SK-N-SH (cell line): ENCODE measurements at regions not wholly inside any gene's neighbourhood (a gene's known extent, or its start where the extent isn't known, plus 50 kb on each side); places are given as distances from the start of the nearest gene placed in this dataset.

Experiments
- CTCF ChIA-PET: fragments of 300-600, 350-600 bp; formaldehyde crosslinking; extraction: SDS; loops from one replicate; lab custom pipeline; 2021; lab: Yijun Ruan, JAX
- POLR2A ChIA-PET: fragments of 350-600 bp; sonication (Branson Sonifier 250); formaldehyde crosslinking; extraction: SDS; loops from one replicate; lab custom pipeline; 2020; ENCODE audit warnings: antibody characterized with exemption, inconsistent platforms; lab: Yijun Ruan, JAX
- DNase-seq: peaks from one replicate; pipeline ENCODE4 v3.0.0; 2012
- H2AFZ ChIP-seq: fragments of 200-600 bp; sonication (generic); 2 replicates; pipeline ENCODE4 v1.8.1; 2016; ENCODE audit warnings: antibody characterized with exemption, mild to moderate bottlenecking, low read depth
- H3F3A ChIP-seq: fragments of 200-600 bp; sonication (generic); replicated peaks from 2 replicates; pipeline ENCODE3; 2016; ENCODE audit warnings: antibody characterized with exemption, mild to moderate bottlenecking; ENCODE audit not compliant: insufficient read depth
- H3K27ac ChIP-seq, 2 experiments: fragments of 200-500 bp in 1 of 2; fragments of 200-600 bp in 1 of 2; sonication (Bioruptor generic) in 1 of 2; sonication (generic), shearing (Covaris generic) in 1 of 2; 2 replicates each; pipeline versions ENCODE4 v1.5.1 to v1.6.1; 2014 to 2016; ENCODE audit warnings: low read depth in 2 of 2, inconsistent platforms in 1 of 2, low read length in 1 of 2, mild to moderate bottlenecking in 1 of 2, mixed read lengths in 1 of 2
- H3K27me3 ChIP-seq: fragments of 200-600 bp; sonication (generic), shearing (Covaris generic); 2 replicates; pipeline ENCODE4 v1.6.1; 2016; ENCODE audit warnings: mixed run types; ENCODE audit not compliant: insufficient read depth
- H3K36me3 ChIP-seq, 2 experiments: fragments of 200-500 bp in 1 of 2; fragments of 200-600 bp in 1 of 2; sonication (Bioruptor generic) in 1 of 2; sonication (generic) in 1 of 2; replicated peaks in 1 of 2; 2 replicates each; pipeline versions ENCODE3 to v1.5.1; 2014 to 2016; ENCODE audit warnings: low read length in 1 of 2, mild to moderate bottlenecking in 1 of 2; ENCODE audit not compliant: insufficient read depth in 2 of 2, control insufficient read depth in 1 of 2
- H3K4me1 ChIP-seq, 2 experiments: fragments of 200-500 bp in 1 of 2; fragments of 200-600 bp in 1 of 2; sonication (Bioruptor generic) in 1 of 2; sonication (generic), shearing (Covaris generic) in 1 of 2; 2 replicates each; pipeline versions ENCODE4 v1.5.1 to v1.6.1; 2014 to 2016; ENCODE audit warnings: low read depth in 1 of 2, low read length in 1 of 2, mixed run types in 1 of 2; ENCODE audit not compliant: insufficient read depth in 2 of 2, control insufficient read depth in 1 of 2
- H3K4me2 ChIP-seq: fragments of 200-600 bp; sonication (generic), shearing (Covaris generic); 2 replicates; pipeline ENCODE4 v1.6.1; 2017; ENCODE audit warnings: mixed run types
- H3K4me3 ChIP-seq, 2 experiments: fragments of 200-500 bp in 1 of 2; fragments of 200-600 bp in 1 of 2; sonication (Bioruptor generic) in 1 of 2; sonication (generic), shearing (Covaris generic) in 1 of 2; 2 replicates each; pipeline versions ENCODE4 v1.5.1 to v1.8.1; 2014 to 2016; ENCODE audit warnings: low read depth in 2 of 2, inconsistent platforms in 1 of 2, low read length in 1 of 2, mild to moderate bottlenecking in 1 of 2, mixed read lengths in 1 of 2, moderate library complexity in 1 of 2
- H3K79me2 ChIP-seq: fragments of 200-600 bp; sonication (generic); 2 replicates; pipeline ENCODE4 v1.8.1; 2017; ENCODE audit warnings: mild to moderate bottlenecking; ENCODE audit not compliant: insufficient read depth
- H3K9ac ChIP-seq: fragments of 200-600 bp; sonication (generic); 2 replicates; pipeline ENCODE4 v1.6.1; 2017; ENCODE audit warnings: mixed run types
- H3K9me2 ChIP-seq: fragments of 200-600 bp; sonication (generic); 2 replicates; pipeline ENCODE4 v1.6.1; 2017; ENCODE audit warnings: mixed run types
- H3K9me3 ChIP-seq: fragments of 200-600 bp; sonication (generic); 2 replicates; pipeline ENCODE4 v1.6.1; 2017; ENCODE audit warnings: mixed run types, mild to moderate bottlenecking, moderate library complexity
- H4K20me1 ChIP-seq: fragments of 200-600 bp; sonication (generic); 2 replicates; pipeline ENCODE4 v1.6.1; 2017; ENCODE audit warnings: mild to moderate bottlenecking, mixed run types; ENCODE audit not compliant: insufficient read depth
- EP300 ChIP-seq, 2 experiments: IDR thresholded peaks; 2 replicates each; pipeline versions ENCODE4 v1.4.0 to v1.6.1; 2012; ENCODE audit warnings: borderline replicate concordance in 1 of 2, low read depth in 1 of 2, low read length in 1 of 2
- EZH2phosphoT487 ChIP-seq: fragments of 200-600 bp; sonication (generic); IDR thresholded peaks from 2 replicates; pipeline ENCODE4 v1.6.1; 2017; ENCODE audit warnings: low read depth, mixed run types, mild to moderate bottlenecking, antibody characterized with exemption, moderate library complexity, borderline replicate concordance
- FOXM1 ChIP-seq: IDR thresholded peaks from 2 replicates; pipeline ENCODE4 v1.4.0; 2012; ENCODE audit warnings: low read depth, mild to moderate bottlenecking
- GABPA ChIP-seq: IDR thresholded peaks from 2 replicates; pipeline ENCODE4 v1.4.0; 2012; ENCODE audit warnings: low read depth, mild to moderate bottlenecking
- JUND ChIP-seq: IDR thresholded peaks from 2 replicates; pipeline ENCODE4 v1.4.0; 2012
- PBX3 ChIP-seq: IDR thresholded peaks from 2 replicates; pipeline ENCODE4; 2012
- POLR2AphosphoS5 ChIP-seq: IDR thresholded peaks from 2 replicates; pipeline ENCODE4 v1.6.1; 2012; ENCODE audit warnings: low read depth, low read length
- RAD21 ChIP-seq: IDR thresholded peaks from 2 replicates; pipeline ENCODE4 v1.6.1; 2012; ENCODE audit warnings: mild to moderate bottlenecking, low read length
- RXRA ChIP-seq: IDR thresholded peaks from 2 replicates; pipeline ENCODE4 v1.4.0; 2012; ENCODE audit warnings: low read depth, mild to moderate bottlenecking, borderline replicate concordance
- SIN3A ChIP-seq: IDR thresholded peaks from 2 replicates; pipeline ENCODE4 v1.6.1; 2012; ENCODE audit warnings: low read depth, mild to moderate bottlenecking, low read length, moderate library complexity, borderline replicate concordance
- TAF1 ChIP-seq: IDR thresholded peaks from 2 replicates; pipeline ENCODE4 v1.6.1; 2012; ENCODE audit warnings: low read depth, mild to moderate bottlenecking, low read length, moderate library complexity, borderline replicate concordance
- USF2 ChIP-seq: fragments of 150-350 bp; IDR thresholded peaks from 2 replicates; pipeline ENCODE4 v1.6.1; 2017; ENCODE audit warnings: antibody characterized with exemption, low read length, low read depth, borderline replicate concordance
- WGBS: methylation state at CpG from one replicate; pipeline ENCODE4 v1.1.6; 2017; ENCODE audit warnings: low lambda C conversion rate; 5-methylcytosine and 5-hydroxymethylcytosine counted together
- TF ChIP-seq, protein P1 (sequence below): IDR thresholded peaks from 2 replicates; pipeline ENCODE4 v1.4.0; 2012; ENCODE audit warnings: low read depth, borderline replicate concordance
- TF ChIP-seq, protein P2 (sequence below): fragments of 200-600 bp; sonication (generic); IDR thresholded peaks from 2 replicates; pipeline ENCODE4 v1.6.1; 2017; ENCODE audit warnings: antibody characterized with exemption, mild to moderate bottlenecking, moderate library complexity
- TF ChIP-seq, protein P3 (sequence below): IDR thresholded peaks from 2 replicates; pipeline ENCODE4 v1.4.0; 2012; ENCODE audit warnings: low read depth
- TF ChIP-seq, protein P4 (sequence below): IDR thresholded peaks from 2 replicates; pipeline ENCODE4 v1.6.1; 2012; ENCODE audit warnings: mild to moderate bottlenecking, low read depth, low read length, moderate library complexity

DNA sequence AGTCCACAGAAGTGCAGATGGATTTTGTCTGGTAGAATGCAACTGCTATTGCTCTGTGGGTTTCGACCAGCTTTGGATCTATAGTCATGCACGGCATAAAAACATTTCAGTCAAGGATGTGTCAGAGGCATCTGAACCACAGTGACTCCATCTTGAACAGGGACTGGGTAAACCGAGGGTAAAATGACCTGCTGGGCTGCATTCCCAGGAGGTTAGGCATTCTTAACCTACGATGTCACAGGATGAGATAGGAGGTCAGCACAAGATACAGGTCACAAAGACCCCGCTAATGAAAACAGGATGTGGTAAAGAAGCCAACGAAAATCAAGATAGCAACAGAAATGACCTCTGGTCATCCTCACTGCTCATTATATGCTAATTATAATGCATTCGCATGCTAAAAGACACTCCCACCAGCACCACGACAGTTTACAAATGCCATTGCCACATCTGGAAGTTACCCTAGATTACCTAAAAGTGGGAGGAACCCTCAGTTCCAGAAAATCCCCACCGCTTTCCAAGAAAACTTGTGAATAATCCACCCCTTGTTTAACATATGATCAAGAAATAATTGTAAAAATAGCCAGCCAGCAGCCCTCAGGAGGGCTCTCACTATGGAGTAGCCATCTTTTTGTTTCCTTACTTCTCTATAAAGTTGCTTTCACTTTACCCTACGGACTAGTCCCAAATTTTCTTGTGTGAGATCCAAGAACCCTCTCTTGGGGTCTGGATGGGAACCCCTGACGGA lies 50.7 kb upstream of the CPXM2 start:
- Histone ChIP-seq H3K36me3 (no peaks in the 10 kb centered on the region), H4K20me1 (no peaks in the 10 kb centered on the region), H3K9ac (no peak overlapping the region), H2AFZ (no peak overlapping the region), H3K27ac (no peak overlapping the region), H3K79me2 (no peaks in the 10 kb centered on the region), H3K4me3 (no peak overlapping the region), H3K4me2 (no peak overlapping the region), H3K4me1 (no peaks in the 10 kb centered on the region; a peak in 1 of 4 replicates), H3K9me2 (no peaks in the 10 kb centered on the region), H3K9me3 (no peaks in the 10 kb centered on the region), H3F3A (no peaks in the 10 kb centered on the region), H3K27me3 (no peaks in the 10 kb centered on the region)
- whole genome bisulfite sequencing = 24% methylated on average over 11 of the region's 11 CpGs
- DNase-seq = no peak
- POLR2A ChIA-PET = no interaction called here
- TF ChIP-seq EZH2phosphoT487 (no peak), RXRA (no peak), SIN3A (no peak), USF2 (no peak), RAD21 (no peak), GABPA (no peak), PBX3 (no peak), TAF1 (no peak), JUND (no peak), POLR2AphosphoS5 (no peak), FOXM1 (no peak), EP300 (IDR thresholded peaks at IDR 0.05; ENCODE audit: borderline replicate concordance in 1 of 2, low read depth in 1 of 2, low read length in 1 of 2) (no peak)
- TF ChIP-seq, protein P1, sequence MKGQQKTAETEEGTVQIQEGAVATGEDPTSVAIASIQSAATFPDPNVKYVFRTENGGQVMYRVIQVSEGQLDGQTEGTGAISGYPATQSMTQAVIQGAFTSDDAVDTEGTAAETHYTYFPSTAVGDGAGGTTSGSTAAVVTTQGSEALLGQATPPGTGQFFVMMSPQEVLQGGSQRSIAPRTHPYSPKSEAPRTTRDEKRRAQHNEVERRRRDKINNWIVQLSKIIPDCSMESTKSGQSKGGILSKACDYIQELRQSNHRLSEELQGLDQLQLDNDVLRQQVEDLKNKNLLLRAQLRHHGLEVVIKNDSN = no peak
- TF ChIP-seq, protein P2, sequence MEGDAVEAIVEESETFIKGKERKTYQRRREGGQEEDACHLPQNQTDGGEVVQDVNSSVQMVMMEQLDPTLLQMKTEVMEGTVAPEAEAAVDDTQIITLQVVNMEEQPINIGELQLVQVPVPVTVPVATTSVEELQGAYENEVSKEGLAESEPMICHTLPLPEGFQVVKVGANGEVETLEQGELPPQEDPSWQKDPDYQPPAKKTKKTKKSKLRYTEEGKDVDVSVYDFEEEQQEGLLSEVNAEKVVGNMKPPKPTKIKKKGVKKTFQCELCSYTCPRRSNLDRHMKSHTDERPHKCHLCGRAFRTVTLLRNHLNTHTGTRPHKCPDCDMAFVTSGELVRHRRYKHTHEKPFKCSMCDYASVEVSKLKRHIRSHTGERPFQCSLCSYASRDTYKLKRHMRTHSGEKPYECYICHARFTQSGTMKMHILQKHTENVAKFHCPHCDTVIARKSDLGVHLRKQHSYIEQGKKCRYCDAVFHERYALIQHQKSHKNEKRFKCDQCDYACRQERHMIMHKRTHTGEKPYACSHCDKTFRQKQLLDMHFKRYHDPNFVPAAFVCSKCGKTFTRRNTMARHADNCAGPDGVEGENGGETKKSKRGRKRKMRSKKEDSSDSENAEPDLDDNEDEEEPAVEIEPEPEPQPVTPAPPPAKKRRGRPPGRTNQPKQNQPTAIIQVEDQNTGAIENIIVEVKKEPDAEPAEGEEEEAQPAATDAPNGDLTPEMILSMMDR = no peak
- TF ChIP-seq, protein P3, sequence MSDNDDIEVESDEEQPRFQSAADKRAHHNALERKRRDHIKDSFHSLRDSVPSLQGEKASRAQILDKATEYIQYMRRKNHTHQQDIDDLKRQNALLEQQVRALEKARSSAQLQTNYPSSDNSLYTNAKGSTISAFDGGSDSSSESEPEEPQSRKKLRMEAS = no peak
- TF ChIP-seq, protein P4, sequence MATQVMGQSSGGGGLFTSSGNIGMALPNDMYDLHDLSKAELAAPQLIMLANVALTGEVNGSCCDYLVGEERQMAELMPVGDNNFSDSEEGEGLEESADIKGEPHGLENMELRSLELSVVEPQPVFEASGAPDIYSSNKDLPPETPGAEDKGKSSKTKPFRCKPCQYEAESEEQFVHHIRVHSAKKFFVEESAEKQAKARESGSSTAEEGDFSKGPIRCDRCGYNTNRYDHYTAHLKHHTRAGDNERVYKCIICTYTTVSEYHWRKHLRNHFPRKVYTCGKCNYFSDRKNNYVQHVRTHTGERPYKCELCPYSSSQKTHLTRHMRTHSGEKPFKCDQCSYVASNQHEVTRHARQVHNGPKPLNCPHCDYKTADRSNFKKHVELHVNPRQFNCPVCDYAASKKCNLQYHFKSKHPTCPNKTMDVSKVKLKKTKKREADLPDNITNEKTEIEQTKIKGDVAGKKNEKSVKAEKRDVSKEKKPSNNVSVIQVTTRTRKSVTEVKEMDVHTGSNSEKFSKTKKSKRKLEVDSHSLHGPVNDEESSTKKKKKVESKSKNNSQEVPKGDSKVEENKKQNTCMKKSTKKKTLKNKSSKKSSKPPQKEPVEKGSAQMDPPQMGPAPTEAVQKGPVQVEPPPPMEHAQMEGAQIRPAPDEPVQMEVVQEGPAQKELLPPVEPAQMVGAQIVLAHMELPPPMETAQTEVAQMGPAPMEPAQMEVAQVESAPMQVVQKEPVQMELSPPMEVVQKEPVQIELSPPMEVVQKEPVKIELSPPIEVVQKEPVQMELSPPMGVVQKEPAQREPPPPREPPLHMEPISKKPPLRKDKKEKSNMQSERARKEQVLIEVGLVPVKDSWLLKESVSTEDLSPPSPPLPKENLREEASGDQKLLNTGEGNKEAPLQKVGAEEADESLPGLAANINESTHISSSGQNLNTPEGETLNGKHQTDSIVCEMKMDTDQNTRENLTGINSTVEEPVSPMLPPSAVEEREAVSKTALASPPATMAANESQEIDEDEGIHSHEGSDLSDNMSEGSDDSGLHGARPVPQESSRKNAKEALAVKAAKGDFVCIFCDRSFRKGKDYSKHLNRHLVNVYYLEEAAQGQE = no peak
- CTCF ChIA-PET = interaction anchor here (1.0 kb wide), 1 partner anchor 360 kb away, joined by 3 read pairs; no protein-coding TSS in a partner anchor
